ENCODE measurements at regions not wholly inside any gene's neighbourhood (a gene's known extent, or its start where the extent isn't known, plus 50 kb on each side); places are given as distances from the start of the nearest gene placed in this dataset.
"Not testable (repeated sequence)": the region's sequence is repeated elsewhere in the genome, so short reads cannot be mapped to it uniquely, and the experiment has no call there.

DNA sequence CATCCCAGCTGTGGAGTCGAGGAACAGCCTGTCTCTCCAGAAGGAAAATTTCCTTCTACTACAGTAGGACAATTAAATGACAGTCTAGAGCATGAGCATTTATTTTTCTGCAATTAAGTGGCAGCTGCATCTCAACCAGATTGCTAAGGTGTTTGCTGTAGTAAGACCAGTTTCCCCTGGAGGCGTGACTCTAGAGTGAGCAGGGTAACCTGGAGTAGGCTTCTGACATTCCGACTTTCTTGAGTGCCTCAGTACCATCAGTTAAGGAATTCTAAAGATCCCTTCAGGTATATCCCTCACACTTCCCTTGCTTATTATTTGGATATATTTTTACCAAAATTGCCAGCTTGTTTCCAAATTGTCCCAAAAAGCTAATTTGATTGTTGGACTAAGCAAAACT is 59.2 kb upstream of the IRX2 start:
- Histone ChIP-seq H3K4me3 (ENCODE audit: low read depth in 1 of 3, low read length in 3 of 3) (no peak overlapping the region), H3K36me3 (ENCODE audit: control insufficient read depth in 3 of 3, insufficient read depth in 2 of 3, low read depth in 1 of 3, low read length in 3 of 3) (no peaks in the 10 kb centered on the region), H3K9me3 (ENCODE audit: control insufficient read depth in 2 of 2, insufficient read depth in 1 of 2, low read depth in 1 of 2, low read length in 1 of 2) (no peaks in the 10 kb centered on the region), H3K4me1 (ENCODE audit: control insufficient read depth in 3 of 3, insufficient read depth in 2 of 3, low read depth in 1 of 3, low read length in 2 of 3) (no peaks in the 10 kb centered on the region), H3K27ac (ENCODE audit: low read depth in 1 of 3, low read length in 2 of 3) (no peak overlapping the region), H3K27me3 (ENCODE audit: control insufficient read depth in 3 of 3, insufficient read depth in 3 of 3, low read length in 3 of 3) (no peaks in the 10 kb centered on the region)
- 63 to 81% (median 73%) methylated on average over 3 of the region's 3 CpGs for WGBS, 3 donors
- FAIRE-seq, result no peak
- DNase-seq, result no peak

DNA sequence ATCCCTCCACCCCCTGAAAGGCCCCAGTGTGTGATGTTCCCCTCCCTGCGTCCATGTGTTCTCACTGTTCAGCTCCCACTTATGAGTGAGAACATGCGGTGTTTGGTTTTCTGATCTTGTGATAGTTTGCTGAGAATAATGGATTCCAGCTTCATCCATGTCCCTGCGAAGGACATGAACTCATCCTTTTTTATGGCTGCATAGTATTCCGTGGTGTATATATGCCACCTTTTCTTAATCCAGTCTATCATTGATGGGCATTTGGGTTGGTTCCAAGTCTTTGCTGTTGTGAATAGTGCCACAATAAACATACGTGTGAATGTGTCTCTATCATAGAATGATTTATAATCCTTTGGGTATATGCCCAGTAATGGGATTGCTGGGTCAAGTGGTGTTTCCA is 55.8 kb upstream of the IRX2 start:
- H3K27ac ChIP-seq (ENCODE audit: low read depth in 1 of 3, low read length in 2 of 3); H3K4me3 ChIP-seq (ENCODE audit: low read depth in 1 of 3, low read length in 3 of 3); H3K9me3 ChIP-seq (ENCODE audit: control insufficient read depth in 2 of 2, insufficient read depth in 1 of 2, low read depth in 1 of 2, low read length in 1 of 2); DNase-seq; H3K4me1 ChIP-seq (ENCODE audit: control insufficient read depth in 3 of 3, insufficient read depth in 2 of 3, low read depth in 1 of 3, low read length in 2 of 3); H3K36me3 ChIP-seq (ENCODE audit: control insufficient read depth in 3 of 3, insufficient read depth in 2 of 3, low read depth in 1 of 3, low read length in 3 of 3); FAIRE-seq; H3K27me3 ChIP-seq (ENCODE audit: control insufficient read depth in 3 of 3, insufficient read depth in 3 of 3, low read length in 3 of 3): not testable (repeated sequence)
- 67 to 76% (median 68%) methylated on average over 5 of the region's 5 CpGs for WGBS, 3 donors

DNA sequence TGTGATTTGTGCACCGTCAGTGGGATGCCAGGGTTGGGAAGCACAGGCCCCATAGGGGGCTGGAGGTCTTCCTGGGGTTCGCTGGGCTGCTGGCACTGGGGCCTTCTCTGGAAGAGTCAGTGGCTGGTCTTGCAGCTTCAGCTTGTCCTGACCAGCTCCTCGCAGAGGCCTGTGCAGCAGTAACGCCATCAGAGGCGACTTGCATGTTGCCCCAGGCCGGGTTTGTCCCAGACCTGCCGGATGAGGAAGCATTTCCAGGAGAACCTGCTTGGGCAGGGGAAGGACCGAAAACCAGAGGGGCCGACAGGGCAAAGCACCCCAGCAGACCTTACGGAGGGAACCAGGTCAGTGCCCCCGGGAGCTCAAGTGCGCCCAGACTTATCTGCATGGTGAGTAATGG is 54.7 kb upstream of the IRX2 start:
- FAIRE-seq, result no peak
- WGBS, 3 donors, result 75 to 81% (median 77%) methylated on average over 12 of the region's 12 CpGs
- Histone ChIP-seq H3K36me3 (ENCODE audit: control insufficient read depth in 3 of 3, insufficient read depth in 2 of 3, low read depth in 1 of 3, low read length in 3 of 3) (no peaks in the 10 kb centered on the region), H3K27ac (ENCODE audit: low read depth in 1 of 3, low read length in 2 of 3) (no peak overlapping the region), H3K4me1 (ENCODE audit: control insufficient read depth in 3 of 3, insufficient read depth in 2 of 3, low read depth in 1 of 3, low read length in 2 of 3) (no peaks in the 10 kb centered on the region), H3K4me3 (ENCODE audit: low read depth in 1 of 3, low read length in 3 of 3) (no peak overlapping the region), H3K9me3 (ENCODE audit: control insufficient read depth in 2 of 2, insufficient read depth in 1 of 2, low read depth in 1 of 2, low read length in 1 of 2) (no peaks in the 10 kb centered on the region), H3K27me3 (ENCODE audit: control insufficient read depth in 3 of 3, insufficient read depth in 3 of 3, low read length in 3 of 3) (no peaks in the 10 kb centered on the region)
- no peak for DNase-seq

DNA sequence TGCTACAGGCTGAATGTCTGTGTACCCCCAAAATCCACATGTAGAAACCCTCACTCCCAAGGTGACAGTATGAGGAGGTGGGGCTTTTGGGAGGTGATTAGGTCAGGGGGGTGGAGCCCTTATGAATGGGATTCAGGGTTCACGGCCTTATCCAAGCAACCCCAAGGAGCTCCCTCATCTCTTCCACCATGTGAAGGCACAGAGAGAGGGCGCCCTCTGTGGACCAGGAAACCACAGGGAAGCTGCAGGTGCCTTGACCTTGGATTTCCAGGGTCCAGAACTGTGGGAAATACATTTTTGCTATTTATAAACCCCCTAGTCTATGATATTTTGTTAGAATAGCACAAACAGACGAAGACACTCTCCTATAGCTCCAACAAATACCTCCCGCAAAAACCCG is 53.6 kb upstream of the IRX2 start:
- WGBS, 3 donors, result 59 to 65% (median 60%) methylated on average over 5 of the region's 5 CpGs
- H3K4me3 ChIP-seq (ENCODE audit: low read depth in 1 of 3, low read length in 3 of 3), result no peak overlapping the region
- no peaks in the 10 kb centered on the region for H3K4me1 ChIP-seq (ENCODE audit: control insufficient read depth in 3 of 3, insufficient read depth in 2 of 3, low read depth in 1 of 3, low read length in 2 of 3)
- no peak overlapping the region for H3K27ac ChIP-seq (ENCODE audit: low read depth in 1 of 3, low read length in 2 of 3)
- DNase-seq, result no peak
- no peaks in the 10 kb centered on the region for H3K27me3 ChIP-seq (ENCODE audit: control insufficient read depth in 3 of 3, insufficient read depth in 3 of 3, low read length in 3 of 3)
- H3K9me3 ChIP-seq (ENCODE audit: control insufficient read depth in 2 of 2, insufficient read depth in 1 of 2, low read depth in 1 of 2, low read length in 1 of 2), result no peaks in the 10 kb centered on the region
- no peak for FAIRE-seq
- no peaks in the 10 kb centered on the region for H3K36me3 ChIP-seq (ENCODE audit: control insufficient read depth in 3 of 3, insufficient read depth in 2 of 3, low read depth in 1 of 3, low read length in 3 of 3)

DNA sequence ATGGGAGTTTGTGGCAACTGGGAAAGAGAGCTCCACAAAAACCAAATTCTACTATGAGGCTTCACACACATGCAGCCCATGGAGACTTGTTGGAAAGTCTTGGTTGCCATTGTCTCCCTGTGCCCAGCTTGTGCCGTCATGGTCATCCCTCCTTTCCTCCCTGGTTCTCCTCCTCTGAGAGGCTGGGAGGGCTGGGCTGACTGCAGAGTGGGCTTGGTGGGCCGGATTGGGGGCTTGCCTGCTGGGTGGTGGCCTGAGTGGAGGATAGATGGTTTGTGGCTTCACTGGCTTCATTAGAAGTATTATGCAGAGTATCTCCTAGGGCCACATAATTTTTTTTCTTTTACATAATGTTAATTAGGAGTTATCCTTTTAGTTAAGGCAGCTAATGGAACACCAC is 52.3 kb upstream of the IRX2 start:
- H3K4me3 ChIP-seq (ENCODE audit: low read depth in 1 of 3, low read length in 3 of 3), result no peak overlapping the region
- no peak overlapping the region for H3K27ac ChIP-seq (ENCODE audit: low read depth in 1 of 3, low read length in 2 of 3)
- 47 to 72% (median 56%) methylated on average over 2 of the region's 2 CpGs for WGBS, 3 donors
- H3K4me1 ChIP-seq (ENCODE audit: control insufficient read depth in 3 of 3, insufficient read depth in 2 of 3, low read depth in 1 of 3, low read length in 2 of 3), result no peaks in the 10 kb centered on the region
- no peaks in the 10 kb centered on the region for H3K27me3 ChIP-seq (ENCODE audit: control insufficient read depth in 3 of 3, insufficient read depth in 3 of 3, low read length in 3 of 3)
- DNase-seq (no peak), FAIRE-seq (no peak)
- no peaks in the 10 kb centered on the region for H3K36me3 ChIP-seq (ENCODE audit: control insufficient read depth in 3 of 3, insufficient read depth in 2 of 3, low read depth in 1 of 3, low read length in 3 of 3)
- no peaks in the 10 kb centered on the region for H3K9me3 ChIP-seq (ENCODE audit: control insufficient read depth in 2 of 2, insufficient read depth in 1 of 2, low read depth in 1 of 2, low read length in 1 of 2)

DNA sequence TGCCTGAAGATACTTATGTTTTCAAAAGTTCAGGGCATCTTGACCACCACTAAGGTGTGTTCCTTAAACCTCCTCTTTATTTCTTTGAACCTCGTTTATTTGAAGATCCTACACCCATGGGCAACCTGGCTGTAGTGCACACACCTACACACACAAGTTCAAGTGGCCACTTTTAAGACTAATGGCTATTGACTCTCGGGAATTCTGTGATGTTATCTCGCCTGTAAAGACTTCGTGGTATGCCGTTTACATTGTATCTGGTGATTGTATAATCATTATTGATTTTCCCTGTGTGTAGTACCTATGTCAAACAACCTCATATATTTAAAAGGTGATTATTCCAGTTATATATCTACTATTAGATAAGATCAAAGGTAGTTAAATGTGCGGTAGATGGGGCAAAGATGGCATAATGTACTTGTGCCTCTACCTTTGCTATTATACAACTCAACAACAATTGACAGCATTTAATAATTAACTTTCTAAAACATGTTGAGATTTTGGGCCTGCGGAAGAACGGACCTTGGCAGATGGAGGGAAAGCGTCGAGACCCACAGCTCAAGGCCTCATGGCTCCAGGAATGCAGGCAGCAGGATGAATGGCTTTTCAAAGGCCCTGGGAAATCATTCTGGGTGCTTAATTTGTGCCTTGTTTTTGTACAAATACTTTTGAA is 51.4 kb upstream of the IRX2 start:
- no peaks in the 10 kb centered on the region for H3K27me3 ChIP-seq (ENCODE audit: control insufficient read depth in 3 of 3, insufficient read depth in 3 of 3, low read length in 3 of 3)
- no peak overlapping the region for H3K27ac ChIP-seq (ENCODE audit: low read depth in 1 of 3, low read length in 2 of 3)
- no peak overlapping the region for H3K4me3 ChIP-seq (ENCODE audit: low read depth in 1 of 3, low read length in 3 of 3)
- H3K9me3 ChIP-seq (ENCODE audit: control insufficient read depth in 2 of 2, insufficient read depth in 1 of 2, low read depth in 1 of 2, low read length in 1 of 2), result no peaks in the 10 kb centered on the region
- H3K4me1 ChIP-seq (ENCODE audit: control insufficient read depth in 3 of 3, insufficient read depth in 2 of 3, low read depth in 1 of 3, low read length in 2 of 3), result no peaks in the 10 kb centered on the region
- H3K36me3 ChIP-seq (ENCODE audit: control insufficient read depth in 3 of 3, insufficient read depth in 2 of 3, low read depth in 1 of 3, low read length in 3 of 3), result no peaks in the 10 kb centered on the region
- FAIRE-seq (no peak), DNase-seq (no peak)
- 13 to 56% (median 40%) methylated on average over 10 of the region's 10 CpGs for WGBS, 3 donors

DNA sequence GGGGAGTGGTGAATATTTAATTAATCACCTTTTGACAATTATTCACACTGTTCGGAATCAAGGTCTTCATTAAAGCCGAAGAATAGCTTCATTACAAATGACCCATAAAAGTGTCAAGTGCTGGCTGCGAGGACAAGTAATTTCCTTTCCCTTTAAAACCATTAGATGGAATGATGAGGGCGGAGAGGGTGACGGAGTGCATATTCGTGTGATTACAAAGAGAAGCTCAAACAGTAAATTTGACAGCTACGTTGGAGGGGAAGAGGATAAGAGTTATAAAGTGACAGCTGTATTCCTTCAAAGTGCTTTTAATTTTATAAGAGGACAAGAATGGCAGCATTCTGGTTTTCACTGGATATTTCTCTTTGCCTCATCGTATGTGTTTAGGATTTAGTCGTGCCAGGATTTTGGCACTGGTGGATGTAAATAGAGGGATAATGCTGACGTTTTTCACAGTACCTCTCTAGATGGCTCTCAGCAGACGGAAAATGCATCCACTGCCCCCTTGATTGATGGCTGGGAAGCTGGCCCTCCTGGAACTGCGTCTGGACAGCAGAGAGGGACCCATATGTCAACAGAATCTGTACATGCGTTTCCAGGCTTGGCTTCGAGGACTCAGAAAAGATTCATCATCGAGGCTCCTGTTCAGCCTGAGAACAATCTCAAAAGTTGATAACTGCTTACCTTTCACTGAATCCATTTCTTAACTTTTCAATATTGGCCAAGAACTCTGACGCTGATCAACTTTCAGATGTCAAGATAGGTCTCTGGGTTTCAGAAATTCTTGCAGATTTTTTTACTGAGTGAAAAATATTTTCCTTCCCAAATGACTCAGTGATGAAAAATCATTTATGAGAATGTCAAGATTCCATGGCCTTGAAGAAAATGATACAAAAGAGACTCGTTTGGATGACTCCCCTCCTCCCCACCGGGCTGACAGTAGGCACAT is 50.4 kb upstream of the IRX2 start:
- 22 to 34% (median 34%) methylated on average over 18 of the region's 18 CpGs for WGBS, 3 donors
- no peak overlapping the region for H3K27ac ChIP-seq (ENCODE audit: low read depth in 1 of 3, low read length in 2 of 3)
- no peaks in the 10 kb centered on the region for H3K27me3 ChIP-seq (ENCODE audit: control insufficient read depth in 3 of 3, insufficient read depth in 3 of 3, low read length in 3 of 3)
- H3K9me3 ChIP-seq (ENCODE audit: control insufficient read depth in 2 of 2, insufficient read depth in 1 of 2, low read depth in 1 of 2, low read length in 1 of 2), result no peaks in the 10 kb centered on the region
- FAIRE-seq (no peak), DNase-seq (no peak)
- no peaks in the 10 kb centered on the region for H3K4me1 ChIP-seq (ENCODE audit: control insufficient read depth in 3 of 3, insufficient read depth in 2 of 3, low read depth in 1 of 3, low read length in 2 of 3)
- H3K4me3 ChIP-seq (ENCODE audit: low read depth in 1 of 3, low read length in 3 of 3), result no peak overlapping the region
- no peaks in the 10 kb centered on the region for H3K36me3 ChIP-seq (ENCODE audit: control insufficient read depth in 3 of 3, insufficient read depth in 2 of 3, low read depth in 1 of 3, low read length in 3 of 3)

Measured in small intestine (tissue), 7 donors.